GM12801 (cell line): ENCODE measurements at regions not wholly inside any gene's neighbourhood (a gene's known extent, or its start where the extent isn't known, plus 50 kb on each side); places are given as distances from the start of the nearest gene placed in this dataset.

Experiments used
- CTCF ChIP-seq: IDR thresholded peaks from one replicate; pipeline ENCODE4 v1.5.1; 2011; ENCODE audit warnings: control low read depth; ENCODE audit not compliant: insufficient read length; ENCODE audit errors: extremely low read depth

DNA sequence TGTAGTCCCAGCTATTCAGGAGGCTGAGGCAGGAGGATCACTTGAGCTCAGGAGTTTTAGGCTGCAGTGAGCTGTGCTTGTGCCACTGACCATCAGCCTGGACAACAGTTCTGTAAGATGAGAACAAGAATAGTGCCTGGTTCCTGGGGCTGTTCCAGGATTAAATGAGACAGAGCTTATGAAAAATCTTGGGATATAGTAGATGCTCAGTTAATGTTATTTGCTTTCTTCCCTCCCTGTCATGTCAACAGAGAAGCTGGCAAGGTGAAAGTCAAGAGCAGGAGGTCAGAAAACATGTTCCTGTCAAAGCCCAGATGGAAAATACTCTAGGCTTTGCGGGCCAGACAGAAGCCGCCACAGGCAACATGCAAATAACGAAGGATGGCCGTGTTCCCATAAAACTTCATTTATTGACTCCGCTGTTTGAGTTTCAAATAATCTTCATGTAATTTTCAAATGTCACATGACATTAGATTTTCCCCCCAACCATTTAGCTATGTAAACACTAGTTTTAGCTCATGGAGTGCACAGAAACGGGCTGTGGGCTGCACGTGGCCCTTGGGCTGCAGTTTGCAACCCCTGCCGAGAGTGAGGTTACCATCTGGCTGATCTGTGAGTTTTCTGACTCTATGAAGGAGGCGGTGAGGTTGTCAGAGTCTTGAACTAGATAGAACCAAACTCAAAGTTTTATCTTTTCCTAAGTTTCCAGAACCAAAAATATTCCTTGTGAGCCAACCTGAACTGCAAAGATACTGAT is 63.4 kb upstream of the PMEPA1 start:
- no peak for TF ChIP-seq CTCF

GRCh38 chr20:57772349-57772964 is 62.6 kb upstream of the PMEPA1 start:
- no peak for TF ChIP-seq CTCF

DNA sequence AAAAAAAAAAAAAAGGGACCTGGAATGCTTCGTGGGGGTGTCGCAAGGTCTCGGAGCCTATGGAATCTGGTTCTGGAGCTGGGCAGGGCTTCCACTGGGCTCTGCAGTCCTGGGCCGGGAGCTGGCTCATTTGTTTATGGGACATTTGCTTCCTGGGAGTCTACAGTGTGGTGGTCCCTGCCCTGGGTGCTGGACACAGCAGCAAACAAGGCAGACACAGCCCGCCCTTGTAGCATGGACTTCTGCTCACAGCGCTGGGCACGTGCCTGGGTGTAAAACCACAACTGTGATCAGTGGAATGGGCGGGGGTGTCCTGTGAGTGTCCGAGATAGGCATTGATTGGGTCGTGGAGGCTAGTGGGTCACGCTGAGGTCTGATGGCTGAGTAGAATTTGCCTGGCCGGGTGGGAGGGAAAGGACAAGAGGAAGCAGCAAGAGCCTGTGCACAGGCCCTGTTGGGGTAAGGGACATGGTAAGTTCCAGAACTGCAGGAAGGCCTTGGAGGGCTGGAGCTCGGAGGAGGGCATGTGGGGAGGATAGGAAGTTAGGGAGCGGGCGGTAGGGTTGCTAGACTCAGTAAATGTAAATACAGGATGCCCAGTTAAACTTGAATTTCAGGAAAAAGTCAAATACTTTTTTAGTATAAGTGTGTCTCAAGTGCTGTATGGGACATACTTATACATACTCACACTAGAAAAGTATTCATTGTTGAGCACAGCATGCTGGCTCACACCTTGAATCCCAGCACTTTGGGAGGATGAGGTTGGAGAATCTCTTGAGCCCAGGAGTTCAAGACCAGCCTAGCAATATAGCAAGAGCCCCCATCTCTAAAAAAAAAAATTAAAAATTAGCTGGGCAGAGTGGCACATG is 61.3 kb upstream of the PMEPA1 start:
- TF ChIP-seq CTCF: no peak

GRCh38 chr20:57769756-57770155 is 59.9 kb upstream of the PMEPA1 start:
- no peak for TF ChIP-seq CTCF

- no peak for TF ChIP-seq CTCF
These were observed 58.7 kb upstream of the PMEPA1 start for GRCh38 chr20:57768519-57768918.

- TF ChIP-seq CTCF: no peak
These were observed 57.6 kb upstream of the PMEPA1 start for GRCh38 chr20:57767441-57767840.

GRCh38 chr20:57763235-57763595 is 53.4 kb upstream of the PMEPA1 start:
- no peak for TF ChIP-seq CTCF
